Dedifferentiated amniotic fluid mesenchymal stem cell (primary cell): ENCODE measurements at regions not wholly inside any gene's neighbourhood (a gene's known extent, or its start where the extent isn't known, plus 50 kb on each side); places are given as distances from the start of the nearest gene placed in this dataset.

Source experiments
- DNase-seq: peaks from one replicate; pipeline ENCODE4 v3.0.0-alpha.2; 2016; ENCODE audit errors: extremely low spot score

- no peak for DNase-seq
Observed at GRCh38 chr18:57916684-57917083, 113.6 kb upstream of the ATP8B1 start.

DNA sequence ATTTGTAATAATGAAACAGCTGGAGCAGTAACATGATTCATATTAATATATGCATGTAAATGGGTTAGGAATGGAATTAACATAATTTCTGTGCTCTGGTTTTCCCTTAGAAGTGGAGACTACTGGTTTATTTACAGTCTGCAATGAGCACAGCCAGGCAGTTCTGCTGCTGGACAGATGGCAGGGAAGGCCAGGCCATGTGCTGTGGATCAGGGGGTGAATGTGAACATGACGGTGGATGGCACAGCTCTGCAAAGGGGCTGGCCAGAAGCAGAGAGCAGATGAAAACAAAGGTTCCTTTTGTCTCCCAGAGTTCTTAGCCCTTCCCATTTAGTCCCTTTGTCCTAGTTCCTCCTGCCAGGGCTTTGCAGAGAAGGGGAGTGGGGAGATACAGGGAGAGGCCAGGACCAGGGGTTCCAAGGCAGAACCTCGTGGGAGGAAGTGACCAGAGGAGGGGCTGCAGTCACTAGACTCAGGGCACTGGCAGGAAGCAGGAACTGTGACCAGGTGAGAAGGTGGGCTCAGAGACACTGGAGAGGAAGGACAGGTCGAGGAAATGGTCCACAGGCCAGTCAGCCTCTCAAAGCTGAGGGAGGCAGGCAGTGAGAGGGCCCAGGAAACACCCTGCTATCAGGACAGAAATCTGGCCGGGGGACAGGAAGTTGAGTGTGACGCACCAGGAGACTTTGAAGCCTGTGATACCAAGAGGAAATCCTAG is 112.9 kb upstream of the ATP8B1 start:
- no peak for DNase-seq

DNA sequence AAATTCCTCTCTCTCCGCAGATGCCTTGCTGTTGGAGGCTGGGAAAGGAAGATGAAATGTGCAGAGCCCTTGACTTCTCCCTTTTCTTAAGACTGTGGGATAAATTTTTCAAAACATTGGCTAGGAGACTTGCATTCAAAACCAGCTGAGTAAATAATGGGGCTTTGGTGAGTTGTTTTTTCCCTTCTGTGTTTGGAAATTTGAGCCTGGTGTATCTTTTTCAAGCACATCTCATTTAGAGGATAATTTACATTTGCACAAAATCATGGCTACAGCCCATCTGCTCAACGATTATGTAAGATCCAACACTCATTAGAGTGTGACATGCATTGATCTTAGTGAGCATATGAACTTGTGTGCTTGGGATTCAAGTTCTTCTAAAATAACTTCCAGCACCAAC is 112.1 kb upstream of the ATP8B1 start:
- DNase-seq, result no peak

DNA sequence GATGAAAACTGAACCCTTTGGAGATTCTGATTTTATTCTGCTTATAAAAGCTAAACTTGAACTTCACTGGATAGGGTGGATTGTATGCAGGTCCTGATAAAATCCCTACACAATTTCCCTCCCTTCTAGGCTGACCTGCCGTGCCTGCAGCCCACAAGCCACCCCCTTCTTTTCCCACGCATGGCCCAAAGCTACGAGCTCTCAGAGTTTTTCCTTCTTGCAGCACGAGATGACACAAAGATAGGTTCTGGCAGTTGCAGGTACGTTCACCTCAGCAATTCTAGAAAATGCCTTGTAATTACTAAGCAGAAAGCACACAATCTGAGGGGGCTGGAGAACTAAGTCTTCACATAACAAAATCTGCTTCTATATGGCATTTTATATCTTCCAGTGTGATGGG is 110.6 kb upstream of the ATP8B1 start:
- DNase-seq, result no peak

- DNase-seq, result no peak
Observed at GRCh38 chr18:57910817-57911216, 107.7 kb upstream of the ATP8B1 start.

DNA sequence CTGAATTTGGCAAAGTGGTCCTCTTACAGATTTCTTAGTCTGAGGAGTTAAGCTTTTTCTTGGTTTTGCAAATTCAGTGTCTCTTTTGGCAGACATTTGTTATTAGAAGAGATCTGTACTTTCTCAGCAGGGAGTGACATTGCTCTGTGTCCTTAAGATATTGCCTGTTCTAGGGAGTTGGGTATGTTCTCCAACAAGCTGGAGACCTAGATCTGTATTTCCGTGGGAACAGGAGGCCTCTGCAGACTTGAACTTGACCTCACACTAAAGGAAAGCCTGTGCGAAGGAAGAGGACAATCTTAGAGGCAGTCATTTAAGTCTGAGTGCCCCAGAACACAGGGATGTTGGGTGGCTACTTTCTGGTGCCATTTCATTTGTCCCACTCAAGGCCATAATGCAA is 107.0 kb upstream of the ATP8B1 start:
- no peak for DNase-seq

DNA sequence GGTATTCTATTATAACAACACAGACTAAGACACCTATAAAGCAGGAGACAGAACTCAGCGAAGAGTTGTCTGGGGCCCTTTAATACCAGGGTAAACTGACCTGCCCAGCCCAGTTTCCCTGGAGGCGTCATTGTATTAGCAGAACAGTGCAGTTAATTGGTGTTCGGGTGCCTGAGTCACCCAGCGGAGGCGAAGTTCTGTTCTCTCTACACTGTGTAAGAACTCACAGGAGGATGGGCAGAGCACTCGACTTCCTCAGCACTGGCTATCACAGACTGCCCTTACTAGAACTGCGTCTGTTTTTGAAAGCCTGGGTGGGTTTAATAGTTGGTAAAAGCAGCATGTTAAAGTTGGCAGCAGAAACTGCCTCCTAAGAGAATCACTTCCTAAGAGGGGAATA is 106.5 kb upstream of the ATP8B1 start:
- DNase-seq, result no peak

- DNase-seq, result no peak
Observed at GRCh38 chr18:57908092-57908491, 105.0 kb upstream of the ATP8B1 start.

GRCh38 chr18:57907550-57907949 is 104.4 kb upstream of the ATP8B1 start:
- no peak for DNase-seq

- DNase-seq, result no peak
Observed at GRCh38 chr18:57906852-57907251, 103.7 kb upstream of the ATP8B1 start.

GRCh38 chr18:57904535-57904934 is 101.4 kb upstream of the ATP8B1 start:
- DNase-seq, result no peak

- no peak for DNase-seq
Observed at GRCh38 chr18:57902721-57903120, 99.6 kb upstream of the ATP8B1 start.

GRCh38 chr18:57901825-57902589 is 98.9 kb upstream of the ATP8B1 start:
- no peak for DNase-seq

DNA sequence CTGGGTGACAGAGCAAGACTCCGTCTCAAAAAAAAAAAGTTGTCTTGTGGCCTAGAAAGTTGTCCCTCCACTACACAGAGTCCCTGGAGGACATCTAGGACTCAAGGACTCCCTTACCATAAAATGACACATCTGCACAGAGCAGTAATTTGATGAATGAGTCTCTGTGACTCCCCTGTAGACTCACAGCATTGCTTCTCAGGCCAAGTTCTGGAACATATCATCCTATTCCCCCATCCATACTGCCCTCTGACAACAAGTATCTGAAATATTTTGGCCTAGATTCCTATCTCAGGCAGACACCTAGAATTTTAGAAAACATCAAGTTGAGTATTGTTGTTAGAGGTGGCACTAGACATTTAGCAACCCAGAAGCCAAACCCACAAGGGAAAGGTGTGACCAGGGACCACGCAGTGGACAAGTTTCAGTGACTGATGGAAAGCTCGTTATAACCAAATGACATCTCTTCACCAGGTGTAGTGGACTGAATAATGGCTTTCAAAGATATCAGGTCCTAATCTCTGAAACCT is 97.9 kb upstream of the ATP8B1 start:
- no peak for DNase-seq

DNA sequence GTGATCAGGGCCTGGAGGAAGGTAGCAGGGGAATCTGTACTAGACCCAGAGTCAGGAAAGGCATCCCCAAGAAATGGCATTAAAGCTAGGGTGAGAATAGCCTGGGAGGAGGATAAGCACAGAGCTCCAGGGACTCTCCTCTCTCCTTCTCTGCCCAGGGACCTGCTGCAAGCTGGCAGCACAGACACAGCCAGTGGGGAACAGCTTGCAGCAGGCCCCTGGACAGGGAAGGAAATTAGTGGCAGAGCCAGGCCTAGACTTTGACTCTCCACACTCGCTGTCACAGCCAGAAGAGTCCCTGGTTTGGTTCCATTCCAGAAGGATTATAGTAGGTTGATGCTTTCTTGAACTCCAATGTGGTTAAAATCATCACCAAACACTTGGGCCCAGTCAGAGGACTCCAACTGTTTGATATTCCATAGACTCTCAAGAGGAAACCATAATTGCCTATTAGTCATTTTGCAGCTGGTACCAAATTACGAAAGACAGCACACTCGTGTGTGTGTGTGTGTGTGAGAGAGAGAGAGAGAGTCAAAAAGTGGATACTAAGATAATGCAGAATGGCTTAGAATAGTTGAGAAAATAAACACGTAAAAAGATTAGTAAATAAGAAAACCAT is 95.5 kb upstream of the ATP8B1 start:
- DNase-seq, result no peak

DNA sequence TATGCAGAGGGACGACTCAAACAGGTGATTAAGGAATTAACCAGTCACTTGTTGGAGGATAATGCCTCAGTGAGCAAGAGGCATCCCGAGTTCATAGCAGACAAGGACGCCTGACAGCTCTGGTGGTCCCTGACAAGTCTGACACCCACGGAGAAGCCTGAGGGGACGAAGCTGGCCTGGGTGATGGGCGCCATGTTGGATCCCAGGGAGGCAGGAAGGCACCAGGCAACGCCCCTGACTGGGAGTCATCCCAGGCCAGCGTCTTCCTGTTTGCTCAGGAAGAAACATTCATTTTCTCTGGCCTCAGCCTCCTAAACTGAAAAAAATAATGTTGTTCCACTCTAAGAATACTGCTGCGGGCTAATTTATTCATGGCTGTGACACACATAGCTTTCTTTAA is 92.1 kb upstream of the ATP8B1 start:
- DNase-seq, result no peak

DNA sequence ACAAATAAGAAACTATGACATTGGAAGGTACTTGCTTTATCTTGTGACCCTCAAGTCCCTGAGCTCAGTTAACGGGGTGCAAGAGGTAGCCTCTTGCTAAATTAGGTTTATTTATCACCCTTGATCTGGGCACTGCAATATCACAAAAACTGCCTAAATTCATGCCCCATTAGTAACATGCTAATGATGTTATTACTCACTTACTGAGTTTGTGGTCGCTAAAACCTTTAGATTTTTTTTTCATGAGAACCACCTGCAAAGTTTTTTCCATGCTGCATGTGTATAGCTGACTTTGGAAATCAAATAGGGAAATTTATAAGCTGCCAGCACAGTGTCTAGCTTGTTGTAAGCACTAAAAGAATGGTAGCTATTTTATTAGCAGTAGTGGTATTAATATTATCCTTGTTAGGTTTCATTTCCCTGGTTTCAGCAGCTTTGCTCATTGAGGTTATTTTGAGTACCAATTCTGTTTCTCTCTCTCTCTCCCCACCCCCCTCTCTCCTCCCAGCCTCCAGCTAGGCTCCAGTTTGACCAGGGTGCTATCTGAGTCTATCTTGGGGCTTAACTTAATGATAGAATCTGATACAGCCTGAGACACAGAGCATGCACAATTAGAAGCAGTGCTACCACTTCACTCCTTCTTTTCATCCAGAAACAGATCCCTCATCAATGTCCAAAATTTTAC is 88.7 kb upstream of the ATP8B1 start:
- DNase-seq, result no peak

DNA sequence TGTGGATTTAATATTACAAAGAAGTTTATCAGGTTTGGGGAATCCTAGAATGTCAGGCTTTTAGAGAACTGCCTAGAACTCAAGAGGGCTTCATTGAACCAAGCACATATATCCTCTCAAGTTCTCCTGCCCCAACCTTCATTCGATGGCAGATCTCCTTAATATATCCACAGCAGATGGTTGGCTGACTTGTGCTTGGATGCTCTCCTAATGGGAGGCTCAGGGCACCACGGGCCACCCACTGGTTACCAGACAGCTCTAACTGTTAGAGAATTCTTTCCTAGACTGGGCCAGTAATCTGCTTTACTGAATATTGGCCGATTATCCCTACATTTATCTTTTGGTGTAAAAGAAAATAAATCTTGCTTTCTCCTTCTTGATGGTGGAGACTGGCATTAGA is 87.2 kb upstream of the ATP8B1 start:
- DNase-seq, result no peak

DNA sequence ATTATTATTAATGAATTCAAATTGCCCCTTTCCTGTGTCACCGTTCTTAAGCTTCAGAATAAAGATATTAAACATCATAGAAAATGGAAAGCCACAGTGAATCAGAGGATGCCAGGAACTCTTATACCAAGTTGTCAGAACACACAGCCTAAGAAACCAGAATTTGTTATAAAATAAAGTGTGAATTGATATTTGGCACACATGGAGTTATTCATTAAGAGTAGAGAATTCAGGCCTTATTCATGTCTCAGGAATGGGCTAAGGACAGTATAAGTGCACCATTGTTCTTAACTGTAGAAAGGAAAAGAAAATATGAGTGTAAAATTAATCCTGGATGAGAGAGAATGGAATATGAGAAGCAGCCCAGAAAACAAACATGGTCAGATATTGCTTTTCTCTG is 86.7 kb upstream of the ATP8B1 start:
- DNase-seq, result no peak

GRCh38 chr18:57887543-57888383 is 84.6 kb upstream of the ATP8B1 start:
- no peak for DNase-seq

DNA sequence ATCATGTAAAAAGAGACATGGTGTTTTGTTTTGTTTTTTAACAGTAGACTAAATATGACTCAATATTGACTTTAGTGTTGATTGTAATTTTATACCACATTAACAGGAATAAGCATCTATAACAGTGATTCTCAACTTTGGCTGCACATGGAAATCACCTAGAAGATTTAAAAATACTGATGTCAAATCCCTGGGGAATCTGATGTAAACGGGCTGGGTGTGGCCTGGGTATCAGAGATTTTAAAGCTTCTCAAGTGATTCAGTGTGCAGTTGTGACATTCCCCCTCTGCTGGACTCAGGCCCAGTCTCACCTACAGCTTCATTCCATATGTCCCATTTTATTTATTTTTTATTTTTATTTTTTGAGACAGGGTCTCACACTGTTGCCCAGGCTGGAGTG is 82.8 kb upstream of the ATP8B1 start:
- DNase-seq, result no peak
